ENCODE measurements at regions not wholly inside any gene's neighbourhood (a gene's known extent, or its start where the extent isn't known, plus 50 kb on each side); places are given as distances from the start of the nearest gene placed in this dataset.

DNA sequence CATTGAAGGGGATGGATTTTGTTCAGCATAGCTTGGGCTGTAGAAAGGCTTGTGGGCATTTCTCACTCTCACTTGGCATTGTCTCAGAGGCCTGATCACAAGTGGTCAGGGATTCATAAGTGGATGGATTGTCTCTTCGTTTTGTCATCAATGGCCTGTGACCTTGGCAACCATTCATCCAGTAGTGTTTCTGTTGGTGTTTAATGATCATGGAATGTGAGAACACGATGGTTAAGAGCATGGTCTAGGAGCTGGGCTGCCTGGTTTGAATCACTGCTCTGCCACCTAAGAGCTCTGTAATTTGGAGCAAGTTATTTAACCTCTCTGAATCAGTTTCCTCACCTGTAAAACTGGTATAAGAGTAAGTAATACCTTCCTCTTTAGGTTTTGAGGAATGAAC is 430.1 kb upstream of the MEF2C start:
- H3K4me2 ChIP-seq (ENCODE audit: insufficient read depth in 1 of 2, low read depth in 2 of 2, low read length in 2 of 2): no peak overlapping the region
- no peak for FAIRE-seq

More for the DNA sequence above, 430.1 kb upstream of the MEF2C start:
- 0 out of 2 replicates have a peak overlapping the region, but pooled peaks have one; percentile 14 for H2AFZ ChIP-seq (ENCODE audit: low read length)
- H3K9me3 ChIP-seq (ENCODE audit: insufficient read depth in 2 of 2, low read depth in 1 of 2, low read length in 1 of 2): no peaks in the 10 kb centered on the region
- 85% methylated on average over 2 of the region's 2 CpGs; no CpG with 5 or more reads in 1 of the 2 experiments for WGBS, 2 experiments (ENCODE audit: extremely low coverage in 1 of 2, insufficient coverage in 1 of 2, insufficient read length in 1 of 2, insufficient replicate concordance in 2 of 2, low coverage in 1 of 2, low lambda C conversion rate in 2 of 2, missing lambda C conversion rate in 1 of 2)
- H4K5ac ChIP-seq (ENCODE audit: insufficient read length, low read depth, low read length): no peak overlapping the region
- no peak overlapping the region for H4K91ac ChIP-seq (replicated peaks; ENCODE audit: insufficient read length, low read length)
- H2BK12ac ChIP-seq (ENCODE audit: low read depth, low read length): no peak overlapping the region
- H2BK15ac ChIP-seq (ENCODE audit: low read length): no peak overlapping the region
- no peaks in the 10 kb centered on the region for H3K79me2 ChIP-seq (ENCODE audit: control insufficient read depth in 1 of 2, insufficient read depth in 2 of 2, low read length in 2 of 2)
- no peak overlapping the region for H2AK5ac ChIP-seq (ENCODE audit: low read depth, low read length)
- no peaks in the 10 kb centered on the region for H3K23me2 ChIP-seq (ENCODE audit: low read depth, low read length)
- no peak overlapping the region for H3K4me3 ChIP-seq (ENCODE audit: extremely low read depth in 1 of 4, insufficient read depth in 2 of 4, low read depth in 3 of 4, low read length in 4 of 4)
- H3K18ac ChIP-seq (ENCODE audit: extremely low read depth, low read length): no peak overlapping the region
- TF ChIP-seq MAFK (IDR thresholded peaks at IDR 0.05; ENCODE audit: low read depth, low read length): no peak
- TF ChIP-seq ATF3 (IDR thresholded peaks at IDR 0.05; ENCODE audit: insufficient read depth, low read depth, low read length): no peak
- no peak for TF ChIP-seq ASH2L (IDR thresholded peaks at IDR 0.05; ENCODE audit: low read length)
- no peak for TF ChIP-seq SUZ12 (IDR thresholded peaks at IDR 0.05; ENCODE audit: low read length)
- TF ChIP-seq GABPA (IDR thresholded peaks at IDR 0.05; ENCODE audit: borderline replicate concordance, insufficient read depth, low read length): no peak
- TF ChIP-seq SIX5 (IDR thresholded peaks at IDR 0.05; ENCODE audit: low read depth, low read length): no peak
- no peak for TF ChIP-seq EP300 (IDR thresholded peaks at IDR 0.05; ENCODE audit: borderline replicate concordance in 1 of 2, low read depth in 2 of 2, low read length in 2 of 2)
- no peak for TF ChIP-seq SP2 (IDR thresholded peaks at IDR 0.05; ENCODE audit: low read length)
- TF ChIP-seq CREB1 (IDR thresholded peaks at IDR 0.05): no peak
- no peak for TF ChIP-seq HDAC2 (IDR thresholded peaks at IDR 0.05; ENCODE audit: borderline replicate concordance in 1 of 2, low read depth in 2 of 2, low read length in 2 of 2)
- TF ChIP-seq SP1 (IDR thresholded peaks at IDR 0.05; ENCODE audit: low read depth, low read length): no peak
- TF ChIP-seq TCF12 (IDR thresholded peaks at IDR 0.05; ENCODE audit: low read depth, low read length): no peak
- no peak for TF ChIP-seq EGR1 (IDR thresholded peaks at IDR 0.05; ENCODE audit: borderline replicate concordance, low read depth, low read length)
- no peak for TF ChIP-seq TAF1 (IDR thresholded peaks at IDR 0.05; ENCODE audit: low read depth, low read length)
- TF ChIP-seq POU5F1 (IDR thresholded peaks at IDR 0.05; ENCODE audit: low read depth, low read length): no peak
- H2BK5ac ChIP-seq (ENCODE audit: low read depth, low read length): no peak overlapping the region
- no peaks in the 10 kb centered on the region for H3K27me3 ChIP-seq (replicated peaks in 1 of 4; ENCODE audit: control insufficient read depth in 3 of 4, extremely low read depth in 1 of 4, insufficient read depth in 3 of 4, low read length in 3 of 4)
- H3K79me1 ChIP-seq (ENCODE audit: low read depth, low read length): no peaks in the 10 kb centered on the region
- no peak for DNase-seq (ENCODE audit: low read depth in 1 of 2, low spot score in 2 of 2)
- no peak overlapping the region for H3K14ac ChIP-seq (ENCODE audit: insufficient read length)
- CTCF ChIA-PET (ENCODE audit: partially characterized antibody): no interaction called here
- H2BK20ac ChIP-seq (ENCODE audit: low read length): no peak overlapping the region
- H3K36me3 ChIP-seq (ENCODE audit: control insufficient read depth in 2 of 4, insufficient read depth in 4 of 4, low read length in 3 of 4): no peaks in the 10 kb centered on the region
- H3K9ac ChIP-seq (replicated peaks in 1 of 4; ENCODE audit: extremely low read depth in 1 of 4, low read depth in 3 of 4, low read length in 3 of 4): no peak overlapping the region
- H3K27ac ChIP-seq (ENCODE audit: low read depth, low read length): no peak overlapping the region
- H4K20me1 ChIP-seq (replicated peaks in 1 of 2; ENCODE audit: control insufficient read depth in 1 of 2, insufficient read depth in 2 of 2, low read length in 2 of 2): no peaks in the 10 kb centered on the region
- peaks cover 0 to 3% (median 0%) of the 10 kb centered on the region in 4 experiments; a peak in 1 of 7 replicates for H3K4me1 ChIP-seq (replicated peaks in 1 of 4; ENCODE audit: control insufficient read depth in 3 of 4, insufficient read depth in 4 of 4, low read length in 3 of 4)
- H4K8ac ChIP-seq (ENCODE audit: extremely low read depth, insufficient read depth, low read length): no peak overlapping the region
- no peak overlapping the region for H3K56ac ChIP-seq (replicated peaks; ENCODE audit: insufficient read length, low read depth, low read length)
- H2BK120ac ChIP-seq (replicated peaks; ENCODE audit: low read depth, low read length): no peak overlapping the region
- POLR2A ChIA-PET (ENCODE audit: partially characterized antibody): no interaction called here
- no peak overlapping the region for H3K23ac ChIP-seq (ENCODE audit: insufficient read length)
- H3K4ac ChIP-seq (replicated peaks; ENCODE audit: insufficient read length, low read depth, low read length): no peak overlapping the region
